H1 (cell line): ENCODE measurements at regions not wholly inside any gene's neighbourhood (a gene's known extent, or its start where the extent isn't known, plus 50 kb on each side); places are given as distances from the start of the nearest gene placed in this dataset.

Experiments
- PHF8 ChIP-seq: fragments of 200-600 bp; sonication (generic); conservative IDR thresholded peaks from 2 replicates; pipeline ENCODE4 v1.7.1; 2012; ENCODE audit warnings: low read depth, mild to moderate bottlenecking, inconsistent platforms, low read length, moderate library complexity
- SRF ChIP-seq: IDR thresholded peaks from 2 replicates; pipeline ENCODE4 v1.6.1; 2011; ENCODE audit warnings: mild to moderate bottlenecking, low read depth, low read length, moderate library complexity

DNA sequence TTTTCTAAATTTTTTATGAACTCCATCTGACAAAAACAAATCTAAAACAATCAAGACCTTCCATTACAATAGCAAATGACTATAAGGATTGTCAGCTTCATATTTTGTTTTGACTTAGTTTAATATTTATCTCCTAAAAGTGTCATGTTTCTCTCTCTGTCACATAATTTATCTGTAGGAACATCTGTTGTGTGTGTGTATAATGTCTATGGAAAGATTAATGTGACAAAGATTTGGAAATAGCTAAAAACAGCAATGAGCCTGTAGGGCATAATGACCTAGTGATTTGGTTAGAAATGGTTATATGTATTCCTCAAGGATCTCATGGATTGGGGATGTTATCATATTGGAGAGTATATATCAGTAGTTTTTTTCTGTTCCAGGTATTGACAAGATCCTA, 69.6 kb upstream of the MDFIC start (continued):
- TF ChIP-seq PHF8 (no peak), SRF (no peak)
